Fibroblast of the aortic adventitia (primary cell): ENCODE measurements at regions not wholly inside any gene's neighbourhood (a gene's known extent, or its start where the extent isn't known, plus 50 kb on each side); places are given as distances from the start of the nearest gene placed in this dataset.

Experiments
- DNase-seq: peaks from one replicate; pipeline ENCODE4 v3.0.0-alpha.2; 2010; ENCODE audit warnings: low read depth
- H3K4me3 ChIP-seq: 2 replicates; pipeline ENCODE4 v1.5.1; 2011; ENCODE audit warnings: low read depth, mild to moderate bottlenecking, control low read depth, low read length, moderate library complexity
- TF ChIP-seq, protein P1 (sequence below): IDR thresholded peaks from 2 replicates; pipeline ENCODE4 v1.5.1; 2011; ENCODE audit warnings: mild to moderate bottlenecking, low read length, control low read depth, inconsistent platforms; ENCODE audit not compliant: insufficient read depth

DNA sequence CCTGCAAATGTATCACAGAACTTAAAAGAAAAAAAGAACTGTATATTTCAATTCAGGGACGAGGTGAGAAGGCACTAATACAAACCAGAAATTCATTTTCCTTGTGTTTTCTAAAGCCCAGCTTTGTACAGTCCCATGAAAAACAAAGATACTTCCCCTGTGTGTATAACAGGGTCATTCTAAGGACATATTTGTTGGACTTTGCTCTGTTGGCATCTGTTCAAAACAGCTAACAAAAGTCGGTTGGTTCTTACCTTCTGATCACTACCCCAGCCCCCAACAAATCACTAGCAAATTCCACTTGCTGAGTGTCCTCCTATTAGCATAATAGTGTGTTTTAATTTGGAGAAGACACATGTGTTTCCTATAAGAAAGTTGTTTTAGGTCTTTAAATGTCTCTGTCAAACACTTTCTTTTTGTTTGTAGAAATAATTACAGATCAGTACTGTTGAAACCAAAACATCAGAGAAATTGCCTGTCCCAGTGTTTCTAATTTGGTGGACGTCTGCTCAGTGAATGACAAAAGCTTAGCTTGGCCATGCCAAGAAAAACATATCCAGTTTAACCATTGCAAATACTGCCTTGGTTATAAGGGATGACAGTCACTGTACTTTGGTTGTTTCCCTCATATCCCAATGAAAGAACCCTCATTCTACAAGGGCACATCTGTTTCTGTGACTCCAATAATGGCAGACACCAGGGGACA is 480.5 kb downstream of the EBF1 start:
- TF ChIP-seq, protein P1, sequence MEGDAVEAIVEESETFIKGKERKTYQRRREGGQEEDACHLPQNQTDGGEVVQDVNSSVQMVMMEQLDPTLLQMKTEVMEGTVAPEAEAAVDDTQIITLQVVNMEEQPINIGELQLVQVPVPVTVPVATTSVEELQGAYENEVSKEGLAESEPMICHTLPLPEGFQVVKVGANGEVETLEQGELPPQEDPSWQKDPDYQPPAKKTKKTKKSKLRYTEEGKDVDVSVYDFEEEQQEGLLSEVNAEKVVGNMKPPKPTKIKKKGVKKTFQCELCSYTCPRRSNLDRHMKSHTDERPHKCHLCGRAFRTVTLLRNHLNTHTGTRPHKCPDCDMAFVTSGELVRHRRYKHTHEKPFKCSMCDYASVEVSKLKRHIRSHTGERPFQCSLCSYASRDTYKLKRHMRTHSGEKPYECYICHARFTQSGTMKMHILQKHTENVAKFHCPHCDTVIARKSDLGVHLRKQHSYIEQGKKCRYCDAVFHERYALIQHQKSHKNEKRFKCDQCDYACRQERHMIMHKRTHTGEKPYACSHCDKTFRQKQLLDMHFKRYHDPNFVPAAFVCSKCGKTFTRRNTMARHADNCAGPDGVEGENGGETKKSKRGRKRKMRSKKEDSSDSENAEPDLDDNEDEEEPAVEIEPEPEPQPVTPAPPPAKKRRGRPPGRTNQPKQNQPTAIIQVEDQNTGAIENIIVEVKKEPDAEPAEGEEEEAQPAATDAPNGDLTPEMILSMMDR = no peak
- no peak for DNase-seq
- H3K4me3 ChIP-seq = no peak overlapping the region

DNA sequence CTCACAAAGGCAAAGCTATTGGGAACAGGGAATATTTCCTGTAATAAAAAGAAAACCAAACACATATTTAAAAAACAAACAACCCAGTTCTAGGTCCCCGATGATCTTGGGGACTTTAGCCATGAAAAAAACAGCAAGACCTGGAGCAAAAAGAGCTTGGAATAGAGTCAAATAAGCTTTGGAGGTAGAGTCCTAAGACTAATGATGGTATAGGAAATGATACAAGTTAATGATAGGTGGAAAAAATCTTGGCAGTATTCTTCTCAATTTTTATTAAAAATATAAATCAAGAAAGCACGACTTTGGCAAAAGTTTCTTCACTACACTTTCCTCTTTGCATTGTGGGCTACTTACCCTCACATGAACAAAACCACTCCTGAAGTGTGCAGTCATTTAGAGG is 481.5 kb downstream of the EBF1 start:
- TF ChIP-seq, protein P1 = no peak
- H3K4me3 ChIP-seq = no peak overlapping the region
- no peak for DNase-seq

DNA sequence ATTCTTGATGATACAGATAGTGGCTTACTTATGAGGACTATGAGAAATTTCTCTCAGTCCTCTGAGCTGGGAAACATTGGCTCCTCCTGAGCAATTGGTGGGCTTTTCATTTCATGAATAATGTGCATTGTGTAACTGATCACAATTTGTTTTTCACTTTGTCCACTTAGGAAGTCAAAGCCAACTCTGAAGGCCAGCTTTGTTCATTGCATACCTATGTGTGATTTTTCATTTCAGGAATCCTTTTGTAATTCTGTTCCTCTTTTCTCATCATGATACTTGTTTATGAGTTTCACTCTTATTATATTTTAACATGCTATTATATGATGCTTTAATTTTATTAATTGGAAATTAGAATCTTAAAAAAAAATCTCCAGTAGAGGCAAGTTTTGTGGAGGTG is 483.0 kb downstream of the EBF1 start:
- no peak overlapping the region for H3K4me3 ChIP-seq
- DNase-seq = no peak
- TF ChIP-seq, protein P1 = no peak

DNA sequence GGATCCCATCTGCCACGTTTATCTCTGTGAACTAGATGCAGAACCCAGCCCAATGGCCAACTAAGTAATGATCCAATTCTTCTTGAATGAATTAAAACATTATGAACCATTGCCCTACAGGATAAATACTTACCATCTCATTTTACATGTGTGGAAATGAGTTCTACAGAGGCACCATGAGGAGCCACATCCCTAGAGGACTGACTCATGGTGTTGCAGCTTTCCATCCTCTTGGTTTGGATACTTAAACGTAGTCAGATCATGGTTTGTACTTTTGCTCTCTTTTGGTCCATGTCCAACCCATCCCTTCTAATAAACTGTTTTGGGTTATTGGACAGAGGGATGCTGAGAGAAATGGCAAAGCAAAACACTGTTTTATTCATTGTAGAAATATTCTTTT is 484.8 kb downstream of the EBF1 start:
- TF ChIP-seq, protein P1 = no peak
- no peak overlapping the region for H3K4me3 ChIP-seq
- DNase-seq = no peak

DNA sequence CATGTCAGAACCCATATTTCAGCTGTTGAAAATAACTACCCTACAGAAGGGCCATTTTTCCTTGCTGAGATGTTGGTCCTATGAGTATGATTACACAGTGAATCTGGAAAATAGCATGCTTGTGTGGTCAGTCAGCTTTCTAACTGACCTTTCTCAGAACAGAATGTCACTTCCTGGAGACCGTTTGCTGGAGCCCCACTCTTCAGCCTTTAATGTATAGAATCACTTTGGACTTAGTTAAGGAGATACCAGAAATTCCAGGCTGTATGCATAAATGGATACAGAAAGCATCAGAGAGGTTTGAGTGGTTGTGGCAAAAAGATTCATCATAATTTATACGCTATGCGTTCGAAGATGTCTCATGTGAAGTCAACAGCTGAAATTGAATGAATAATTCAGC is 488.1 kb downstream of the EBF1 start:
- TF ChIP-seq, protein P1 = no peak
- no peak for DNase-seq
- no peak overlapping the region for H3K4me3 ChIP-seq

DNA sequence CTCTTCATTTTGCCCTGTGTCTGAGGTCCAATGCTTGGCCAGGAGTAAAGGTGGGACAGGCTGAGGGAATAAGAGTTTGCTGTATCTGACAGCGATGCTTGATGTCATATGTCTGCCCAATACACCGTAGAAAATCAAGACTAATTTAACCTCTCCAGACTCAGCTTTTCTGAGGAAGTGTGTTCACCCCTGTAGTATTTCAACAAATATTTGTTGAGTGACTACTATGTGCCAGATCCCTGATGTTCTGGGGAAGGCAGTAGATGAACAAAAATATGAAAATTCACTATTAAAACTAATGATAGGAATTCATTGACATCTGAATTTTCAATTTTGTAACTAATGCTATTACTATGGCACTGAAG is 489.7 kb downstream of the EBF1 start:
- TF ChIP-seq, protein P1 = no peak
- DNase-seq = no peak
- no peak overlapping the region for H3K4me3 ChIP-seq
